ENCODE measurements at regions not wholly inside any gene's neighbourhood (a gene's known extent, or its start where the extent isn't known, plus 50 kb on each side); places are given as distances from the start of the nearest gene placed in this dataset.

DNA sequence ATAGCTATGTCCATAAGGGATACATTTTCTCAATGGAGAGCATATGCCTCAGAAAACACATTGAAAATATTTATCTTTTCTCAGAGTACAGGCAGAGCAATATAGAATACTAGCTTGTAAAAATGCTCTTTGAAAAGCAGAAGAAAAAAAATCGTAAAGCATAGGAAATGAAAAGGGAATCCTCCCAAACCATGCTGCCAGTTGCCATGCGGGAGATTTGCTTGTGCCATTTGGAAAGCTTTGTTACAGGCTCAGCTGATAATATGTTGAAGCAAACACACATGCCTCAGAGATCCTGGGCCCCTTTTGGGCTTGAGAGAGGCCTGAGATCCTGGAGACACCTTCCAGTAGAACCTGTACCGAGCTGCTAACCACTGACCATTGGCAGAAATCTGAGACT is 697.1 kb downstream of the BCL11A start:
- H3K27ac ChIP-seq (replicated peaks) = no peak overlapping the region
- H3K27me3 ChIP-seq (ENCODE audit: insufficient read depth, poor library complexity, severe bottlenecking) = no peaks in the 10 kb centered on the region
- no peak overlapping the region for H3K4me3 ChIP-seq (replicated peaks; ENCODE audit: insufficient read depth, low read length)
- TF ChIP-seq SPI1 (IDR thresholded peaks at IDR 0.05; ENCODE audit: borderline replicate concordance, low read depth) = no peak
- TF ChIP-seq POLR2AphosphoS5 (IDR thresholded peaks at IDR 0.05; ENCODE audit: low read depth) = no peak
- TF ChIP-seq, protein P1, sequence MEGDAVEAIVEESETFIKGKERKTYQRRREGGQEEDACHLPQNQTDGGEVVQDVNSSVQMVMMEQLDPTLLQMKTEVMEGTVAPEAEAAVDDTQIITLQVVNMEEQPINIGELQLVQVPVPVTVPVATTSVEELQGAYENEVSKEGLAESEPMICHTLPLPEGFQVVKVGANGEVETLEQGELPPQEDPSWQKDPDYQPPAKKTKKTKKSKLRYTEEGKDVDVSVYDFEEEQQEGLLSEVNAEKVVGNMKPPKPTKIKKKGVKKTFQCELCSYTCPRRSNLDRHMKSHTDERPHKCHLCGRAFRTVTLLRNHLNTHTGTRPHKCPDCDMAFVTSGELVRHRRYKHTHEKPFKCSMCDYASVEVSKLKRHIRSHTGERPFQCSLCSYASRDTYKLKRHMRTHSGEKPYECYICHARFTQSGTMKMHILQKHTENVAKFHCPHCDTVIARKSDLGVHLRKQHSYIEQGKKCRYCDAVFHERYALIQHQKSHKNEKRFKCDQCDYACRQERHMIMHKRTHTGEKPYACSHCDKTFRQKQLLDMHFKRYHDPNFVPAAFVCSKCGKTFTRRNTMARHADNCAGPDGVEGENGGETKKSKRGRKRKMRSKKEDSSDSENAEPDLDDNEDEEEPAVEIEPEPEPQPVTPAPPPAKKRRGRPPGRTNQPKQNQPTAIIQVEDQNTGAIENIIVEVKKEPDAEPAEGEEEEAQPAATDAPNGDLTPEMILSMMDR (IDR thresholded peaks at IDR 0.05; ENCODE audit: insufficient read depth, low read length) = no peak
- TF ChIP-seq, protein P2, sequence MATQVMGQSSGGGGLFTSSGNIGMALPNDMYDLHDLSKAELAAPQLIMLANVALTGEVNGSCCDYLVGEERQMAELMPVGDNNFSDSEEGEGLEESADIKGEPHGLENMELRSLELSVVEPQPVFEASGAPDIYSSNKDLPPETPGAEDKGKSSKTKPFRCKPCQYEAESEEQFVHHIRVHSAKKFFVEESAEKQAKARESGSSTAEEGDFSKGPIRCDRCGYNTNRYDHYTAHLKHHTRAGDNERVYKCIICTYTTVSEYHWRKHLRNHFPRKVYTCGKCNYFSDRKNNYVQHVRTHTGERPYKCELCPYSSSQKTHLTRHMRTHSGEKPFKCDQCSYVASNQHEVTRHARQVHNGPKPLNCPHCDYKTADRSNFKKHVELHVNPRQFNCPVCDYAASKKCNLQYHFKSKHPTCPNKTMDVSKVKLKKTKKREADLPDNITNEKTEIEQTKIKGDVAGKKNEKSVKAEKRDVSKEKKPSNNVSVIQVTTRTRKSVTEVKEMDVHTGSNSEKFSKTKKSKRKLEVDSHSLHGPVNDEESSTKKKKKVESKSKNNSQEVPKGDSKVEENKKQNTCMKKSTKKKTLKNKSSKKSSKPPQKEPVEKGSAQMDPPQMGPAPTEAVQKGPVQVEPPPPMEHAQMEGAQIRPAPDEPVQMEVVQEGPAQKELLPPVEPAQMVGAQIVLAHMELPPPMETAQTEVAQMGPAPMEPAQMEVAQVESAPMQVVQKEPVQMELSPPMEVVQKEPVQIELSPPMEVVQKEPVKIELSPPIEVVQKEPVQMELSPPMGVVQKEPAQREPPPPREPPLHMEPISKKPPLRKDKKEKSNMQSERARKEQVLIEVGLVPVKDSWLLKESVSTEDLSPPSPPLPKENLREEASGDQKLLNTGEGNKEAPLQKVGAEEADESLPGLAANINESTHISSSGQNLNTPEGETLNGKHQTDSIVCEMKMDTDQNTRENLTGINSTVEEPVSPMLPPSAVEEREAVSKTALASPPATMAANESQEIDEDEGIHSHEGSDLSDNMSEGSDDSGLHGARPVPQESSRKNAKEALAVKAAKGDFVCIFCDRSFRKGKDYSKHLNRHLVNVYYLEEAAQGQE (IDR thresholded peaks at IDR 0.05; ENCODE audit: insufficient replicate concordance, low read depth) = no peak
- no peak for TF ChIP-seq GABPA (IDR thresholded peaks at IDR 0.05; ENCODE audit: low read depth)
- no peak for DNase-seq (ENCODE audit: low read depth in 1 of 2, low spot score in 1 of 2)

DNA sequence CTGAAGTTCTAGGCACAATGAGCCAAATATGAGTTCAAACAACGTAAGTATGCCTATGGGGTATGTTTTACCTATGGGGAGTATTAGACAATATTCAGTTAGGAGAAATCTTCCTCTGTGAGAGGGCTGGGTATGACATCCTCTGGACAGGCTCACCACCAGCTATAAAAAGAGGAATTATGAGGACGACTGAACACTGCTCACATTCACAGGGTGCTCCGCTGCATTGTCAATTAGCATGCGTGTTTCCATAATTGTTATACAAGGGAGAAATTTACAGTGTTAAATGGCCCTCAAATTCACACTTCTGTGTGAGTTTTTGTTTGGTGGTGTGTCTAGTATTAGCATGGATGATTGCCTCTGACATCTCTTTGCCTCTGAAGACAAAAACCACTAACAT is 700.4 kb downstream of the BCL11A start:
- DNase-seq (ENCODE audit: low read depth in 1 of 2, low spot score in 1 of 2) = no peak
- TF ChIP-seq, protein P2 (IDR thresholded peaks at IDR 0.05; ENCODE audit: insufficient replicate concordance, low read depth) = no peak
- TF ChIP-seq SPI1 (IDR thresholded peaks at IDR 0.05; ENCODE audit: borderline replicate concordance, low read depth) (no peak), GABPA (IDR thresholded peaks at IDR 0.05; ENCODE audit: low read depth) (no peak), POLR2AphosphoS5 (IDR thresholded peaks at IDR 0.05; ENCODE audit: low read depth) (no peak)
- TF ChIP-seq, protein P1 (IDR thresholded peaks at IDR 0.05; ENCODE audit: insufficient read depth, low read length) = no peak

DNA sequence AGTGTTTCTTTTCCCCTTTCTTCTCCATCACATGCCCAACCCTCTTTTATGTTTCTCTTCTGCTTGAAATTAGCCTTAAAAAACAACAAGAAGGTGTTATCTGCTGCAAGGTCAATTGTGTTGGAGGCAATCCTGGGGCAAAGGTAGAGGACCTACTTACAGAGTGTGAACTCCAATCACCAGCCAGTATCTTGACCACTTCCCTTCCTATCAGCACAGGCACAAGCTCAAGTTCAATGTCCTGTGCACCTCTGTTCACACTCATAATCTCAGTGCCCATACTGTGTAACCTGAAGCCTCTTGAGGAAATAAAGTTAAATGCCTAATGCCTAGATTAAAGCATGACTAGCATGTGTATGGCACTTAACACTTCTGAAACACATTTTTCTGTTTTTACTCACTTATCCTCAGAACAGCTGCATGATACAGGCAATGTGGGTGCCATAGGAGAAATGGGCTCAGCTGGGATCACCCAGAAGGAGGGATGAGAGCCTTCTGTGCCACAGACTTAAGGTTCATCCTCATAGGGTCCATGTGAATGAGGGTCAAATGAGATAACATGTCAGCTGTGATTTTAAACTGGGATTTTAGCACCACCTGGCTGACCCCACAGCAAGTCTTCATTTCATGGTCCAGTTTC is 701.5 kb downstream of the BCL11A start:
- no peak overlapping the region for H3K27ac ChIP-seq (replicated peaks)
- TF ChIP-seq, protein P1 (IDR thresholded peaks at IDR 0.05; ENCODE audit: insufficient read depth, low read length) = no peak
- TF ChIP-seq GABPA (IDR thresholded peaks at IDR 0.05; ENCODE audit: low read depth) (no peak), SPI1 (IDR thresholded peaks at IDR 0.05; ENCODE audit: borderline replicate concordance, low read depth) (no peak), POLR2AphosphoS5 (IDR thresholded peaks at IDR 0.05; ENCODE audit: low read depth) (no peak)
- TF ChIP-seq, protein P2 (IDR thresholded peaks at IDR 0.05; ENCODE audit: insufficient replicate concordance, low read depth) = no peak
- no peak overlapping the region for H3K4me3 ChIP-seq (replicated peaks; ENCODE audit: insufficient read depth, low read length)

More for the DNA sequence above, 700.4 kb downstream of the BCL11A start:
- H3K27me3 ChIP-seq (ENCODE audit: insufficient read depth, poor library complexity, severe bottlenecking) = no peaks in the 10 kb centered on the region
- no peak overlapping the region for H3K4me3 ChIP-seq (replicated peaks; ENCODE audit: insufficient read depth, low read length)
- H3K27ac ChIP-seq (replicated peaks) = no peak overlapping the region

More for the DNA sequence above, 701.5 kb downstream of the BCL11A start:
- DNase-seq (ENCODE audit: low read depth in 1 of 2, low spot score in 1 of 2) = no peak
- H3K27me3 ChIP-seq (ENCODE audit: insufficient read depth, poor library complexity, severe bottlenecking) = no peaks in the 10 kb centered on the region

Data from HL-60 (cell line).